ENCODE measurements at regions not wholly inside any gene's neighbourhood (a gene's known extent, or its start where the extent isn't known, plus 50 kb on each side); places are given as distances from the start of the nearest gene placed in this dataset.
"Not testable (repeated sequence)": the region's sequence is repeated elsewhere in the genome, so short reads cannot be mapped to it uniquely, and the experiment has no call there.

DNA sequence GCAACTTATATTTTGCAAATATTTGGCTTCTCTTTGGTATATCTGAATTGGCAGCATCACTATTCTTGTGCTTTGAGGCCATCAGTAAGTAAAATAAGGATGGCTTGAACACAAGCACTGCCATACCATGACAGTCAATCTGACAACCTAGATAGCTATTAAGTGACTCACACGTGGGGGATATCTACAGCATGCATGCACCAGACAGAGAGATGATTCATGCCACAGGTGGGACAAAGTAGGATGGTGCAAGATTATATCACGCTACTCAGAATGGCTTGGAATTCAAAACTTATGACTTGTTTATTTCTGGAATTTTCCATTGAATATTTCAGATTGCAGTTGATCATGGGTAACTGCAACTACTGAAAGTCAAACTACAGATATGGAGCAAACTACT is 675.6 kb upstream of the MDGA2 start:
- Mint-ChIP-seq H3K27ac (no peak overlapping the region), H3K36me3 (no peaks in the 10 kb centered on the region), H3K9me3 (peaks cover 7% of the 10 kb centered on the region), H3K4me1 (ENCODE audit: low read depth in 2 of 2) (no peaks in the 10 kb centered on the region), H3K27me3 (no peaks in the 10 kb centered on the region), H3K4me3 (no peak overlapping the region)
- no peak for DNase-seq (ENCODE audit: low spot score)
- no peak for ATAC-seq

- H3K27ac Mint-ChIP-seq: no peak overlapping the region
- H3K9me3 Mint-ChIP-seq: peaks cover 4% of the 10 kb centered on the region
- DNase-seq (ENCODE audit: low spot score): no peak
- no peaks in the 10 kb centered on the region for H3K36me3 Mint-ChIP-seq
- no peaks in the 10 kb centered on the region for H3K27me3 Mint-ChIP-seq
- ATAC-seq: no peak
- H3K4me3 Mint-ChIP-seq: no peak overlapping the region
- H3K4me1 Mint-ChIP-seq (ENCODE audit: low read depth in 2 of 2): no peaks in the 10 kb centered on the region
Observed at GRCh38 chr14:48349689-48350088, 674.3 kb upstream of the MDGA2 start.

DNA sequence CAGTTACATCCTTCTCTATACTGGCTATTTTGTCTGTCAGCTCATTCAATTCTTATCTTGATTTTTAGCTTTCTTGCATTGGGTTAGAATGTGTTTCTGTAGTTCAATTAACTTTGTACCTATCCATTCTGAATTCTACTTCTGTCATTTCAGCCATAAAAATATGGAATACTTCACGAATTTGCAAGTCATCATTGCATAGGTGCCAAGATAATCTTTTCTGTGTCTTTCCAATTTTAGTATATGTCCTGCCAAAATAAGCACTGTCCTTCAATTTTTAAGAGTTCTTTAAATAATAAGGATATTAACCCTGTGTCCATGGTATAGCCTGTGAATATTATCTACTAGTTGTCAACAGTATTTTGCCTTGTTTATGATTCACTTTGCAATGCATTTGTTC is 665.7 kb upstream of the MDGA2 start:
- Mint-ChIP-seq H3K36me3 (peaks cover 18% of the 10 kb centered on the region), H3K27ac (no peak overlapping the region), H3K4me1 (ENCODE audit: low read depth in 2 of 2) (no peaks in the 10 kb centered on the region), H3K27me3 (no peaks in the 10 kb centered on the region), H3K4me3 (no peak overlapping the region), H3K9me3 (peaks cover 30% of the 10 kb centered on the region)
- DNase-seq (ENCODE audit: low spot score) (no peak), ATAC-seq (no peak)

DNA sequence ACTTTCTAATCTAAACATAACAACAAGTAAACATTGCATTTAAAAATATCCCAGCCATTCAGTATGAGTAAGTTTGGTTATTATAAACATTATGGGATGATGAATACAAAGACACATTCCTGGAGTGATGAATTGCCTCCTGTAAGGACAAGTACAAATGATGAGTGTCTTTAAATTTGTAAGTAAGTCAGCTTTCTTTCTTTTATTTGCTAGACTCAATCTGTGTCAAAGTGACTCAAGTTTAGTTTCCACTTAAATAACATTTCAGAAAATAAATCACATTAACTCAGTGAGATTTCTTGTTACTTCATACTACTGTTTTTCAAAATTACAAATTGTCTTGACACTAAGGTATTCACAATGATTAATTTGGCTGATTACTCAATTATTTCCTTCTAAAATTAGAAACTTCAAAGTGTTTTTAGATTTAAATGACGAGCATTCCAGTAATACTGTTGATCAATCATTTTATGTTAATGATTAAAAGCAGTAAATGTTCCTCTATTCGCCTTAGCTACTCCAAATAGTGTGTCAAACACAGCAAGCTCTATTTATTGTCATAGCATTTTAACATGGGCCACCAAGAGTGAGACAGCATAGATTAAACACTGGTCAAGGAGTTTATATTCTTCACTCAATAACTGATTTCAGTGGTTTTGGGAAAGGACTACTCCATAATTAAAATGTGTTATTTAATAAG is 658.0 kb upstream of the MDGA2 start:
- H3K9me3 Mint-ChIP-seq: peaks cover 21% of the 10 kb centered on the region
- DNase-seq (ENCODE audit: low spot score): no peak
- no peak overlapping the region for H3K27ac Mint-ChIP-seq
- no peaks in the 10 kb centered on the region for H3K4me1 Mint-ChIP-seq (ENCODE audit: low read depth in 2 of 2)
- H3K27me3 Mint-ChIP-seq: no peaks in the 10 kb centered on the region
- ATAC-seq: no peak
- no peaks in the 10 kb centered on the region for H3K36me3 Mint-ChIP-seq
- no peak overlapping the region for H3K4me3 Mint-ChIP-seq

- DNase-seq (ENCODE audit: low spot score): no peak
- Mint-ChIP-seq H3K27me3 (no peaks in the 10 kb centered on the region), H3K27ac (no peak overlapping the region), H3K4me3 (no peak overlapping the region), H3K9me3 (peaks cover 16% of the 10 kb centered on the region), H3K4me1 (ENCODE audit: low read depth in 2 of 2) (no peaks in the 10 kb centered on the region), H3K36me3 (peaks cover 4% of the 10 kb centered on the region)
- no peak for ATAC-seq
Observed at GRCh38 chr14:48331421-48331820, 656.0 kb upstream of the MDGA2 start.

DNA sequence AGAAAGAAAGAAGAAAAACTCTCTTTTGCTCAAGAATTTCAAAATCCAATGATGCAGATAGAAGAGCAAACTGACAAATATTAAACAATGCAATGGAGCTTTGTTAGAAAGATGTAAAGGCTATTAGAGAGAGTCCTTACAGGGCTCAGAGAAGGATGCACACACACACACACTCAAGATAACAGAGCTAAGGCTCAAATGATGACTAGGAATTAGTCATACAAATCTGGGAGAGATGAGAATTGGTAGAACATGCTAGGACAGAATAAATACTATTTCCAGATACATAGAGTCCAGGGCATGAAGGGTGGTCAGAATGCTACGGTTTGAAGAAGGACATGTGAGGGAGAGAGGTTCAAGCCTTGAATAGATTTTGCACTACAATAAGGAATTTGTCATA is 650.1 kb upstream of the MDGA2 start:
- Mint-ChIP-seq H3K4me3 (no peak overlapping the region), H3K27ac (no peak overlapping the region), H3K27me3 (no peaks in the 10 kb centered on the region), H3K4me1 (ENCODE audit: low read depth in 2 of 2) (no peaks in the 10 kb centered on the region), H3K36me3 (peaks cover 8% of the 10 kb centered on the region), H3K9me3 (peaks cover 16% of the 10 kb centered on the region)
- no peak for ATAC-seq
- DNase-seq (ENCODE audit: low spot score): no peak

- Mint-ChIP-seq H3K4me3 (no peak overlapping the region), H3K27me3 (no peaks in the 10 kb centered on the region), H3K9me3 (peaks cover 16% of the 10 kb centered on the region), H3K36me3 (peaks cover 8% of the 10 kb centered on the region), H3K4me1 (ENCODE audit: low read depth in 2 of 2) (no peaks in the 10 kb centered on the region), H3K27ac (no peak overlapping the region)
- no peak for ATAC-seq
- no peak for DNase-seq (ENCODE audit: low spot score)
Observed at GRCh38 chr14:48323665-48324064, 648.3 kb upstream of the MDGA2 start.

GRCh38 chr14:48319823-48320222 is 644.4 kb upstream of the MDGA2 start:
- Mint-ChIP-seq H3K27me3 (no peaks in the 10 kb centered on the region), H3K36me3 (no peaks in the 10 kb centered on the region), H3K4me3 (no peak overlapping the region), H3K4me1 (ENCODE audit: low read depth in 2 of 2) (no peaks in the 10 kb centered on the region), H3K27ac (no peak overlapping the region), H3K9me3 (peaks cover 20% of the 10 kb centered on the region)
- no peak for DNase-seq (ENCODE audit: low spot score)
- no peak for ATAC-seq

- DNase-seq (ENCODE audit: low spot score): no peak
- peaks cover 13% of the 10 kb centered on the region for H3K9me3 Mint-ChIP-seq
- no peak for ATAC-seq
- no peak overlapping the region for H3K27ac Mint-ChIP-seq
- H3K36me3 Mint-ChIP-seq: no peaks in the 10 kb centered on the region
- no peaks in the 10 kb centered on the region for H3K4me1 Mint-ChIP-seq (ENCODE audit: low read depth in 2 of 2)
- H3K4me3 Mint-ChIP-seq: no peak overlapping the region
- no peaks in the 10 kb centered on the region for H3K27me3 Mint-ChIP-seq
Observed at GRCh38 chr14:48304729-48305128, 629.3 kb upstream of the MDGA2 start.

- Mint-ChIP-seq H3K36me3 (no peaks in the 10 kb centered on the region), H3K9me3 (peaks cover 18% of the 10 kb centered on the region), H3K4me3 (no peak overlapping the region), H3K27me3 (no peaks in the 10 kb centered on the region), H3K27ac (no peak overlapping the region), H3K4me1 (ENCODE audit: low read depth in 2 of 2) (no peaks in the 10 kb centered on the region)
- DNase-seq (ENCODE audit: low spot score) (no peak), ATAC-seq (no peak)
Observed at GRCh38 chr14:48289701-48290100, 614.3 kb upstream of the MDGA2 start.

DNA sequence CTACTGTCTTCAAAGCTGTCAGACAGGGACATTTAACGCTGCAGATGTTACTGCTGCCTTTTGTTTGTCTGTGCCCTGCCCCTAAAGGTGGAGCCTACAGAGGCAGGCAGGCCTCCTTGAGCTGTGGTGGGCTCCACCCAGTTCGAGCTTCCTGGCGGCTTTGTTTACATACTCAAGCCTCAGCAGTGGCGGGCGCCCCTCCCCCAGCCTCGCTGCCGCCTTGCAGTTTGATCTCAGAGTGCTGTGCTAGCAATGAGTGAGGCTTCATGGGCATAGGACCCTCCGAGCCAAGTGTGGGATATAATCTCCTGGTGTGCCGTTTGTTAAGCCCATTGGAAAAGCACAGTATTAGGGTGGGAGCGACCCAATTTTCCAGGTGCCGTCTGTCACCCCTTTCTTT is 609.8 kb upstream of the MDGA2 start:
- not testable (repeated sequence) for DNase-seq (ENCODE audit: low spot score); H3K4me3 Mint-ChIP-seq; H3K27ac Mint-ChIP-seq; H3K36me3 Mint-ChIP-seq; H3K27me3 Mint-ChIP-seq; ATAC-seq; H3K4me1 Mint-ChIP-seq (ENCODE audit: low read depth in 2 of 2)
- peaks cover 23% of the 10 kb centered on the region for H3K9me3 Mint-ChIP-seq

GRCh38 chr14:48275301-48275700 is 599.9 kb upstream of the MDGA2 start:
- no peak overlapping the region for H3K4me3 Mint-ChIP-seq
- DNase-seq (ENCODE audit: low spot score) (no peak), ATAC-seq (no peak)
- H3K27ac Mint-ChIP-seq: no peak overlapping the region
- no peaks in the 10 kb centered on the region for H3K27me3 Mint-ChIP-seq
- peaks cover 8% of the 10 kb centered on the region for H3K36me3 Mint-ChIP-seq
- H3K4me1 Mint-ChIP-seq (ENCODE audit: low read depth in 2 of 2): no peaks in the 10 kb centered on the region
- peaks cover 13% of the 10 kb centered on the region for H3K9me3 Mint-ChIP-seq

GRCh38 chr14:48274826-48275225 is 599.4 kb upstream of the MDGA2 start:
- ATAC-seq: no peak
- peaks cover 8% of the 10 kb centered on the region for H3K36me3 Mint-ChIP-seq

GRCh38 chr14:48267926-48268325 is 592.5 kb upstream of the MDGA2 start:
- not testable (repeated sequence) for H3K4me1 Mint-ChIP-seq (ENCODE audit: low read depth in 2 of 2); ATAC-seq; DNase-seq (ENCODE audit: low spot score); H3K4me3 Mint-ChIP-seq; H3K27ac Mint-ChIP-seq; H3K27me3 Mint-ChIP-seq
- Mint-ChIP-seq H3K9me3 (peaks cover 19% of the 10 kb centered on the region), H3K36me3 (peaks cover 13% of the 10 kb centered on the region)

More at GRCh38 chr14:48274826-48275225, 599.4 kb upstream of the MDGA2 start:
- no peak for DNase-seq (ENCODE audit: low spot score)
- H3K9me3 Mint-ChIP-seq: peaks cover 13% of the 10 kb centered on the region
- no peak overlapping the region for H3K4me3 Mint-ChIP-seq
- H3K27me3 Mint-ChIP-seq: no peaks in the 10 kb centered on the region
- H3K27ac Mint-ChIP-seq: no peak overlapping the region
- no peaks in the 10 kb centered on the region for H3K4me1 Mint-ChIP-seq (ENCODE audit: low read depth in 2 of 2)

DNA sequence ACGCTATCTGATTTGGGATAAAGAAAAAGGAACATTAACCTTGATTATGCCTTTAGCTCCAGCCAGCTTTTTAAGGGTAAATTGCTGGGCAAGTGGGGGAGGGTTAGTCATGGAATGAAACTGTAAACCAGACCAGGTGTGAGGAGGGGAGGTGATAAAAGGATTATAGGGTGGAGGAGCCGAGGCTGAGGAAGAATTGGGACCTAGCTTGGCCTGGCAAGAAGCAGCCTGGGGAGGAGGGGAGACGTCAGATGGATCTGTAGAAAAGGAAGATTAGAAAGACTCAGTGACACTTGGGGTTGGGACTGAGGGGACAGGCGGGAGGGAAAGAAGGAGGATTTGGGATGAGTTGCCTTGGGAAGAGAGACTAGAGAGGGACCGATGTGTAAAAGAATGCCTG is 590.8 kb upstream of the MDGA2 start:
- not testable (repeated sequence) for H3K4me1 Mint-ChIP-seq (ENCODE audit: low read depth in 2 of 2); H3K27me3 Mint-ChIP-seq; H3K4me3 Mint-ChIP-seq; H3K27ac Mint-ChIP-seq; DNase-seq (ENCODE audit: low spot score); ATAC-seq
- peaks cover 22% of the 10 kb centered on the region for H3K9me3 Mint-ChIP-seq
- H3K36me3 Mint-ChIP-seq: peaks cover 13% of the 10 kb centered on the region
